ENCODE measurements at regions not wholly inside any gene's neighbourhood (a gene's known extent, or its start where the extent isn't known, plus 50 kb on each side); places are given as distances from the start of the nearest gene placed in this dataset.

- TF ChIP-seq DPF2 (CRISPR knock-in tag; IDR thresholded peaks at IDR 0.05; ENCODE audit: borderline replicate concordance, low read depth) (no peak; the same call in 1 of the 2 replicates), USF2 (IDR thresholded peaks at IDR 0.05; ENCODE audit: low read depth, low read length) (no peak), USF2 (CRISPR knock-in tag; IDR thresholded peaks at IDR 0.05; ENCODE audit: borderline replicate concordance) (no peak), SP2 (CRISPR knock-in tag; IDR thresholded peaks at IDR 0.05) (no peak), GATA4 (IDR thresholded peaks at IDR 0.05; ENCODE audit: borderline replicate concordance, low read depth) (no peak), FOXK2 (IDR thresholded peaks at IDR 0.05) (no peak), FOSL1 (CRISPR knock-in tag; IDR thresholded peaks at IDR 0.05; ENCODE audit: borderline replicate concordance) (no peak), POLR2A (IDR thresholded peaks at IDR 0.05; ENCODE audit: insufficient read depth in 1 of 2, low read depth in 2 of 2, low read length in 2 of 2) (no peak), SNAPC2 (CRISPR knock-in tag; IDR thresholded peaks at IDR 0.05) (no peak)
These were observed 114.0 kb upstream of the GOT2 start for GRCh38 chr16:58847902-58848661.

Data from HepG2 (cell line).